IPS-15b (cell line): ENCODE measurements at regions not wholly inside any gene's neighbourhood (a gene's known extent, or its start where the extent isn't known, plus 50 kb on each side); places are given as distances from the start of the nearest gene placed in this dataset.
"Not testable (repeated sequence)": the region's sequence is repeated elsewhere in the genome, so short reads cannot be mapped to it uniquely, and the experiment has no call there.

Experiments used
- H3K27me3 ChIP-seq: one replicate; pipeline ENCODE4 v1.6.1; 2013; ENCODE audit warnings: low read length; ENCODE audit not compliant: control insufficient read depth, insufficient read depth
- H3K36me3 ChIP-seq: one replicate; pipeline ENCODE4 v1.6.1; 2013; ENCODE audit warnings: low read length; ENCODE audit not compliant: control insufficient read depth, insufficient read depth
- H3K4me1 ChIP-seq: one replicate; pipeline ENCODE4 v1.6.1; 2013; ENCODE audit warnings: mild to moderate bottlenecking, low read length; ENCODE audit not compliant: control insufficient read depth, insufficient read depth
- H3K4me3 ChIP-seq: one replicate; pipeline ENCODE4 v1.5.1; 2013; ENCODE audit warnings: low read depth, low read length
- H3K9ac ChIP-seq: one replicate; pipeline ENCODE4 v1.6.1; 2013; ENCODE audit warnings: low read depth, mild to moderate bottlenecking, low read length
- H3K9me3 ChIP-seq: one replicate; pipeline ENCODE4 v1.6.1; 2013; ENCODE audit warnings: mild to moderate bottlenecking, low read length; ENCODE audit not compliant: control insufficient read depth, insufficient read depth

DNA sequence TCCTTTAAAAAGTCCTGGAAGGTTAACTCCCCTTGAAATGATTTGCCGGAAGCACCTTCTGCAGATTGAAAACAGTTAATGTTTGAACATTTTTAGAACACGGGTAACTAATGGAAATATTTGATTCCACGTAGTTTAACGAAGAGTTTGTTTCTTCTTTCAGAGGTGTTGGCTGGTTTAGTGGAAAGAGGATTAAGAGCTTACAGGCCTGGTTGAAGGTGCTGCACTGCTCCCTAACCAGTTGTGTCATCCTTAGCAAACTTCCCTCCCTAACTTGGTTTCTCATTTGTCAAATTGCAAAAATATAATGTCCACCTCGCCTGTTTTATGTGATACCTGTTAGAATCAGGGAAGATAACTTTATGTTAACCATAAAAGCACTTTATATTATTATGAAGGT is 243.0 kb upstream of the FZD8 start:
- Histone ChIP-seq H3K4me3 (no peak overlapping the region), H3K27me3 (peaks cover 9% of the 10 kb centered on the region), H3K9ac (no peak overlapping the region), H3K36me3 (no peaks in the 10 kb centered on the region), H3K9me3 (no peaks in the 10 kb centered on the region), H3K4me1 (peaks cover 14% of the 10 kb centered on the region)

DNA sequence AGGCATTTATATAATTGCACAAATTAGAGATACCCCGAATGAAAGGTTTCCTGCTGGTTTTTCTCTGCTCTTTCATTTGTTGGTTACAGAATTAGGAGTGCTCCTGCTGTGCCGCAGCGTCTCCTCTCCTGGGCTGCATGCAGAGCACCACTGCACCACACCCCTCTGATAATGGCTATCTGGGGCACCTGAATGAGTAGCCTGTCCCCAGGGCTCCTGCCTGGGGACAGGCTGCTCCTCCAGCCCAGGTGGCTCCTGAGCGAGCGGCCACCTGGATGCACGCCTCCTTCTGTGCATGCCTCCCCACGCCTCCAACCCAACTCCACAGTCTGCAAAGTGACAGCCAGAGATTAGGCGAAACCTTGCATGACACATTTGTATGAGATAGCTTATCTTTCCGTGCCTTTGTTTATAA is 242.6 kb upstream of the FZD8 start:
- H3K9me3 ChIP-seq: no peaks in the 10 kb centered on the region
- no peaks in the 10 kb centered on the region for H3K36me3 ChIP-seq
- H3K27me3 ChIP-seq: peaks cover 9% of the 10 kb centered on the region
- no peak overlapping the region for H3K4me3 ChIP-seq
- peaks cover 14% of the 10 kb centered on the region for H3K4me1 ChIP-seq
- no peak overlapping the region for H3K9ac ChIP-seq

DNA sequence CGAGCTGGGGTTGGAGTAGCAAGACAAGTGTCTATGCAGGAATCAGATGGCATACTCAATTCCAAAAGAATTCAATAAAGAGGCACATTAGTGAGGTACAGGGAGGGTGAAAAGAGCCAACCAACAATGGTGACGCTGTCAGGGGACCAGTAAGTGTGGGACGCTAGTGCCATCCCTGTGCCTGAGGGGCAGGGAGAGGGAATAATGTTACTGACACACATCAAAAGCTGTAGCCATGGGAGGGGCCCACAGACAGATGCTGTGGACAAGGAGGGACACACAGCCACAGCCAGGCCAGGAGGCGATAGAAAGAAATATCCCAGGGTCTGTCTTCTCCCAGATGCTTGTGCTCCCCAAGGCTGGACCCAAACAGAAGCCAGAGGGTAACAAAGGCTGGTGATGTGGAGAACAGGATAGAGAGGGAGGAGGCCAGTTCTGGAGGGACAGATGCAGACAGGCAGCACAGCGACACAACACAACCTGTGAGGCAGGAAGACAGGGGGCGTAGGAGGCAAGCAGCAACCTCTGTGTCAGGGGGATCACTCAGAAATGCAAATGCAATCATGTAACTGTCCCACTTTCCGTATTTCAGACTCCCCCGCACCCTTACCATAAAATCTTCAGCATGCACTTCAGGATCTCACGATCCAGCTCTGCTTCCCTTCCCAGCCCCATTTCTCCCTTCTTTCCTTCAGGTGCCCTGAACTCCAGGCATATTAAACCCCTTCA is 240.5 kb upstream of the FZD8 start:
- Histone ChIP-seq H3K4me3 (no peak overlapping the region), H3K36me3 (no peaks in the 10 kb centered on the region), H3K27me3 (peaks cover 9% of the 10 kb centered on the region), H3K9me3 (no peaks in the 10 kb centered on the region), H3K4me1 (peaks cover 14% of the 10 kb centered on the region), H3K9ac (no peak overlapping the region)

GRCh38 chr10:35881320-35881719 is 239.2 kb upstream of the FZD8 start:
- H3K36me3 ChIP-seq: no peaks in the 10 kb centered on the region
- no peaks in the 10 kb centered on the region for H3K9me3 ChIP-seq
- H3K9ac ChIP-seq: no peak overlapping the region
- H3K4me3 ChIP-seq: no peak overlapping the region
- peaks cover 9% of the 10 kb centered on the region for H3K27me3 ChIP-seq
- H3K4me1 ChIP-seq: peaks cover 14% of the 10 kb centered on the region

DNA sequence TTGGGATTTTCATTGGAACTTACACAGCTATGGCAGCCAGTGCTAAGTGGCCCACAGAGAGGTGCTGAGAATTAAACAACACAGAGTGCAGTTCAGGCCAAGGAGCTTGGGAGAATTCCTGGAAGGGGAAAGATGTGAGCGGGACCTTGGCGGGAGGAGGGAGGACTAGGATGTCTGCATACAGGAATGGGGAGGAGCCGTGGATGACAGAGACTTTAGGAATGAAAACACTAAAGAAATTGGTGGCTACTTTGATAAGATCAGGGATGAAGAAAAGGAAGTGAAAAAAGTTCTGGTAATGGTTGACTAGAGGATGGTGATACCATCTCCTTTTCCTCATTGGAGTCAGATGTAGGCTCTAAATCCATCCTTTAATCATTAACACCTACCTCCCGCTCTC is 234.2 kb upstream of the FZD8 start:
- no peaks in the 10 kb centered on the region for H3K36me3 ChIP-seq
- H3K9ac ChIP-seq: no peak overlapping the region
- H3K27me3 ChIP-seq: peaks cover 8% of the 10 kb centered on the region
- H3K4me3 ChIP-seq: no peak overlapping the region
- H3K4me1 ChIP-seq: peaks cover 29% of the 10 kb centered on the region
- no peaks in the 10 kb centered on the region for H3K9me3 ChIP-seq

DNA sequence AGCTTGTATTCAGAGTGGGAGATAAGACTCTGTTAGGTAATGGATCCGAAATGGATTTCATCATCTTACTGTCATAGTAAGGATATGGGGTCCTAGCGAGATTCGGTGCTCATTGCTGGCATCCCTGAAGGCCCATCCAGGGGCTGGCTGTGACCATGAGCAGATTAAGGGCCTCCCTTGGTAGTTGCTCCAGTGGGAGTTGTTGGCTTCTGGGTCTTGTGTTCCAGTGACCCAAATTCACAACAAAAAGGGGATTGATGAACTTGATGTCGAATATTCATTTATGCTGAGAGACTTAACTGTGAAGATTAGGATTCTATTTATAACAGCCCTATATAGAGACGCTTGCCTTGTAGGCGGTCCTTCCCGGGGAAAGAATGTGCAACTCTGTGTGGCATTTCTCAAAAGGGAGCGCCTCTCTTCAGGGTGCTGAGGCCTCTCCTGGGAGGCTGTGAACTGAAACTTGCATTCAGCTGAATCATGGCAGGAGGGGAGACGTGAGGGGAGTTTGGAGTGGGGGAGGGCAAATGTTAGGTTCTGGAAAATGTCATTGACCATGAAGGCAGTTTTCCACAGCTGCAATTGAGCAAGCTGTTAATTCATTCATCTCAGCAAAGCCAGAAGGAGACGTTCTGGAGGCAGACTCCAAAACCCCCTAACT is 233.1 kb upstream of the FZD8 start:
- Histone ChIP-seq H3K4me3 (no peak overlapping the region), H3K4me1 (peaks cover 33% of the 10 kb centered on the region), H3K9ac (no peak overlapping the region), H3K36me3 (no peaks in the 10 kb centered on the region), H3K9me3 (no peaks in the 10 kb centered on the region), H3K27me3 (peaks cover 8% of the 10 kb centered on the region)

DNA sequence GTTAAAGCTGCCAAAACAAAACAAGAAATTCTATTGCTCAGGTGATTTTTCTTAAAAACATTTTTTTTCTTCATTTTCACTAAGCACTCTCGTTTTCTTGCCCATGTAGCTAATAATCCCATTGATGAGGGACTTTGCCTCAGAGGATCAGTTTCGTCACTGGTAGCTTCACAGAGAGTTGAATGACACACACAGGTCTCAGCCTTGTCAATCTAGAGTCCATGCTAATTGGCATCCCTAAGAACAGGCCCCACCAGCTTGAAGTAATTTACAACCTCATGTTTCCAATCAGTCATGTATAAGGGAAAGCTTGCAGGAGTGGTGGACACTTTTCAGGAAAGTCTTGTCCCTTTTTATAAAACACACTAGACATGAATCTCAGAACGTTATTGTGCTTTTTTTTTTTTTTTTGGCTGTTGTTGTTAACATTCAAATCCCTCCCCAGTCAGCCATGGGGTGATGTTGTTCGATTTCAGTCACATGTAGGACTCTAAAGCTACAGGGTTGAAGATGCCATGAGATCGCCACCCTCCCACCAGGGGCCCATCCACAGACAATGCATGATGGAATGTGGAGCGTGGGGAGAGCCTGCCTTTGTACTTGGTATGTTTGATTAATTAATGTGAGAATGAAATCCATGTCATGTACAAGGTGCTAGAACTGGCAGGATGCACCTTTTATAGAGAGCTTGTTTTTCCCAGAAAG is 232.4 kb upstream of the FZD8 start:
- no peaks in the 10 kb centered on the region for H3K9me3 ChIP-seq
- H3K9ac ChIP-seq: no peak overlapping the region
- H3K27me3 ChIP-seq: peaks cover 8% of the 10 kb centered on the region
- H3K4me1 ChIP-seq: peaks cover 33% of the 10 kb centered on the region
- no peak overlapping the region for H3K4me3 ChIP-seq
- no peaks in the 10 kb centered on the region for H3K36me3 ChIP-seq

DNA sequence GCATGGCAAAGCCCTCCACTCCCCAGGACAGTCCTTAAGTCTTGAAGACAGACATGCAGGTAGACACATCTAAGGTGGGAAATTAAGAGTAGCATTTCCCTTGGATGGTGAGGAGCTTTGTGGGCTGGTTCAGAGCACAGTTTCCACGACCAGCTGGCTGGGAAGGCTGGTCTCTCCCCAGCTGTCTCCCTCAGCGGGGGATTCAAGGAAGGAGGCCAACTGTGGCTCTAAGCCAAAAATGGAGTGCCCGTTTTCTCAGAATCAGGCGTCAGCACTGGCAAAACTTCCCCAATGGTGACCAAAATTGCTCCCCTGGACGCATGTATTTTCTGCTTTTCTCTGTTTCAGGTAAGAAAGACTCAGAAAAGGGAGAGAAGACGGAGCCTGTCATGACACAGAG is 230.6 kb upstream of the FZD8 start:
- no peaks in the 10 kb centered on the region for H3K36me3 ChIP-seq
- H3K4me3 ChIP-seq: no peak overlapping the region
- H3K4me1 ChIP-seq: peaks cover 33% of the 10 kb centered on the region
- H3K9me3 ChIP-seq: no peaks in the 10 kb centered on the region
- no peak overlapping the region for H3K9ac ChIP-seq
- H3K27me3 ChIP-seq: peaks cover 8% of the 10 kb centered on the region

- peaks cover 27% of the 10 kb centered on the region for H3K4me1 ChIP-seq
- H3K27me3 ChIP-seq: peaks cover 8% of the 10 kb centered on the region
- H3K36me3 ChIP-seq: no peaks in the 10 kb centered on the region
- H3K9me3 ChIP-seq: no peaks in the 10 kb centered on the region
- no peak overlapping the region for H3K4me3 ChIP-seq
- no peak overlapping the region for H3K9ac ChIP-seq
Observed at GRCh38 chr10:35870665-35871310, 228.7 kb upstream of the FZD8 start.

DNA sequence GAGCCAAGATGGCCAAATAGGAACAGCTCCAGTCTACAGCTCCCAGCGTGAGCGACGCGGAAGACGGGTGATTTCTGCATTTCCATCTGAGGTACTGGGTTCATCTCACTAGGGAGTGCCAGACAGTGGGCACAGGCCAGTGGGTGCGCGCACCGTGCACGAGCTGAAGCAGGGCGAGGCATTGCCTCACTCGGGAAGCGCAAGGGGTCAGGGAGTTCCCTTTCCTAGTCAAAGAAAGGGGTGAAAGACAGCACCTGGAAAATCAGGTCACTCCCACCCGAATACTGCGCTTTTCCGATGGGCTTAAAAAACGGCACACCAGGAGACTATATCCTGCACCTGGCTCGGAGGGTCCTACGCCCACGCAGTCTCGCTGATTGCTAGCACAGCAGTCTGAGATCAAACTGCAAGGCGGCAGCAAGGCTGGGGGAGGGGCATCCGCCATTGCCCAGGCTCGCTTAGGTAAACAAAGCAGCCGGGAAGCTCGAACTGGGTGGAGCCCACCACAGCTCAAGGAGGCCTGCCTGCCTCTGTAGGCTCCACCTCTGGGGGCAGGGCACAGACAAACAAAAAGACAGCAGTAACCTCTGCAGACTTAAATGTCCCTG is 216.7 kb upstream of the FZD8 start:
- H3K4me1 ChIP-seq, H3K9me3 ChIP-seq, H3K27me3 ChIP-seq, H3K36me3 ChIP-seq: not testable (repeated sequence)
- Histone ChIP-seq H3K9ac (peak overlapping the region; percentile 47), H3K4me3 (peak overlapping the region; percentile 48)

GRCh38 chr10:35857860-35858259 is 215.8 kb upstream of the FZD8 start:
- no peaks in the 10 kb centered on the region for H3K4me1 ChIP-seq
- no peak overlapping the region for H3K9ac ChIP-seq
- no peaks in the 10 kb centered on the region for H3K36me3 ChIP-seq
- no peak overlapping the region for H3K4me3 ChIP-seq
- no peaks in the 10 kb centered on the region for H3K27me3 ChIP-seq
- no peaks in the 10 kb centered on the region for H3K9me3 ChIP-seq
